ENCODE measurements at regions not wholly inside any gene's neighbourhood (a gene's known extent, or its start where the extent isn't known, plus 50 kb on each side); places are given as distances from the start of the nearest gene placed in this dataset.
"Not testable (repeated sequence)": the region's sequence is repeated elsewhere in the genome, so short reads cannot be mapped to it uniquely, and the experiment has no call there.

DNA sequence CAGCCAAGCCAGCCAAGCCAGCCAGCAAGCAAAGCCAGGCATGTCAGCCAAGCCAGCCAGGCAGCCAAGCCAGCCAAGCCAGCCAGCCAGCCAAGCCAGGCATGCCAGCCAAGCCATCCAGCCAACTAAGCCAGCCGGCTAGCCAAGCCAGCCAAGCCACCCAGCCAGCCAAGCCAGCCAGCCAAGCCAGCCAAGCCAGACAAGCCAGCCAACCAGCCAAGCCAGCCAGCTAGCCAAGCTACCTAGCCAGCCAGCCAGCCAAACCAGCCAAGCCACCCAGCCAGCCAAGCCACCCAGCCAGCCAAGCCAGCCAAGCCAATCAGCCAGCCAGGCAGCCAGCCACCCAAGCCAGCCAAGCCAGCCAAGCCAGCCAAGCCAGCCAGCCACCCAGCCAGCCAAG is 1600.5 kb downstream of the RPIA start:
- TF ChIP-seq, protein P1, sequence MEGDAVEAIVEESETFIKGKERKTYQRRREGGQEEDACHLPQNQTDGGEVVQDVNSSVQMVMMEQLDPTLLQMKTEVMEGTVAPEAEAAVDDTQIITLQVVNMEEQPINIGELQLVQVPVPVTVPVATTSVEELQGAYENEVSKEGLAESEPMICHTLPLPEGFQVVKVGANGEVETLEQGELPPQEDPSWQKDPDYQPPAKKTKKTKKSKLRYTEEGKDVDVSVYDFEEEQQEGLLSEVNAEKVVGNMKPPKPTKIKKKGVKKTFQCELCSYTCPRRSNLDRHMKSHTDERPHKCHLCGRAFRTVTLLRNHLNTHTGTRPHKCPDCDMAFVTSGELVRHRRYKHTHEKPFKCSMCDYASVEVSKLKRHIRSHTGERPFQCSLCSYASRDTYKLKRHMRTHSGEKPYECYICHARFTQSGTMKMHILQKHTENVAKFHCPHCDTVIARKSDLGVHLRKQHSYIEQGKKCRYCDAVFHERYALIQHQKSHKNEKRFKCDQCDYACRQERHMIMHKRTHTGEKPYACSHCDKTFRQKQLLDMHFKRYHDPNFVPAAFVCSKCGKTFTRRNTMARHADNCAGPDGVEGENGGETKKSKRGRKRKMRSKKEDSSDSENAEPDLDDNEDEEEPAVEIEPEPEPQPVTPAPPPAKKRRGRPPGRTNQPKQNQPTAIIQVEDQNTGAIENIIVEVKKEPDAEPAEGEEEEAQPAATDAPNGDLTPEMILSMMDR (conservative IDR thresholded peaks at IDR 0.05; ENCODE audit: low read length) = not testable (repeated sequence)
- not testable (repeated sequence) for TF ChIP-seq EZH2phosphoT487 (IDR thresholded peaks at IDR 0.05; ENCODE audit: borderline replicate concordance)
